ENCODE measurements at regions not wholly inside any gene's neighbourhood (a gene's known extent, or its start where the extent isn't known, plus 50 kb on each side); places are given as distances from the start of the nearest gene placed in this dataset.

DNA sequence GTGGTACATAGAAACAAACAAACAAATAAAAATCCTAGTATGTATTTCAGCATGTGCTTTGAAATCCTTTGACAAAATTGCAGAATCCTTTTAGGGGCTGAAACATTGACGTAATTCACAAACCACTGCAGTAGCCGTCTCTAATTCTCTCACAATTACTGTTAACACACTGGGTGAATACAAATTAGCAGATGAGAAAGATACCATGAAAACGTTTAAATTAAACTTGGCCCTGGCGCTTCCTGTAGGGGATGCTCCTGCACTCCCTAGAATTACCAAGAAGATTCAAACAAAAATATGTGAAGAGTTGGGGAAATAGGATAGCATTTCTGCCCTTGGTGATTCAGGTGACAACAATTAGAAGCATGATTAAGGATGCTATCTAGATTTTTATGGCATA lies 772.5 kb upstream of the PRKX start:
- TF ChIP-seq CTCF (IDR thresholded peaks at IDR 0.05) (no peak), POLR2A (IDR thresholded peaks at IDR 0.05) (no peak)
